ENCODE measurements at regions not wholly inside any gene's neighbourhood (a gene's known extent, or its start where the extent isn't known, plus 50 kb on each side); places are given as distances from the start of the nearest gene placed in this dataset.

DNA sequence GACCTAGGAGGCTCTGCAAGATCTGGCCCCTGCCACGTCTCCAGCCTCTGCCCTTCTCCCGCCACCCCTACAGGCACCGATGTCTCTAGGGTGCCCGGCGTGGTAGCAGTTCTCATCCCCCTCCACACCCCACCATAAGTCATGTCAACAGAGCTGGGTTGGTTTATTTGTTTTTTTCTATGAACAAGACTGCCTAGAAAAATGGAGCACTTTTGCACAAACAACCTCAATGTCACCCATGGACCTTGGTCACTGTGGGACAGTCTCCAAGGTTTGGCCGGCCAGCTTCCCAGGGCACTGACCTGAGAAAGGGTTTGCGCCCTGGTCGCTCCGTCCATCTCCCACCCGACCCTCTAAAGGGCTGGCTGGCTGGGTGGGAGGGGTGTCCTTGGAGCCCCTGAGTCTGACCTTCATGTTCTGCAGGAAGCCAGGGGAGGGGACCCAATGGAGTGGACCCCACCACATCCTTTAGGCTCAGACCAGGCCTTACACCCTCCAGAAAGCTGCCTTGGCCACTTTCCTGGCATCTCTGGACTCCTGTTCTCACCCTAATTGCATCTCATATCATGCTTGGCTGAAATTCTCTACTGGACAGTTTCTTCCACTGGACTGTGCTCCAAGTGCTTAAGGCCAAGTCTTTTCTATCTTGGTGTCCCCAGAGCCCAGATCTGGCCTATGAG, 104.8 kb upstream of the PTPN1 start:
- no peak for DNase-seq (ENCODE audit: low read depth)

DNA sequence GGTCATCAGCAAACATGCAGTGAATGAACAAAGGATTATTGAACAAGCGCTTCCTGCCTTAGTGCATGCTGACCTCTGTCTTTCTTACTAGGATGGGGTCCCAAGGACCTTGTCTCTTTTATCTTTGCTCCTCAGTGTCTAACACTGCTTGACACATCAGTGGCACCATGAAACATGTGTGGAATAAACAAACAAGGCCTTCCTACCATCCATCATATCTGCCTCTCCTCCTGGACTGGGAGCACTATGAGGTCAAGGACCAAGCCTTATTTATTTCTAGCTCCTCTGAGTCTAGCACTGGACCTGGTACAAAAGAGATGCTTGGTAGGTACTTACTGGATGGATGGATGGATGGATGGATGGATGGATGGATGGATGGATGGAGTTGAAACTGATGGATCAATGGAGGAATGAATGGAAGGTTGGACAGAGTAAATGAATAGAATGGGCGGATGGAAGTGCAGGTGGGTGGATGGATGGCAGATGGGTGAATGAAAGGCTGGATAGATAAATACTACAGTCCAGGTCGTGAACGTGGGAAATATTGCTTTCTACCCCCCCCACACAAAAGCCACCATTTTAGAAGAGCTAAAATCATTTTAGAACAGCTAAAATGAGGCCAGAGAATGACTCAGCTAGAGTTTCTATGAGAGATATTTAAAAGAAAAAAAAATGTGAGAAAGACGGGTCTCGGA, 104.1 kb upstream of the PTPN1 start:
- DNase-seq (ENCODE audit: low read depth): no peak

DNA sequence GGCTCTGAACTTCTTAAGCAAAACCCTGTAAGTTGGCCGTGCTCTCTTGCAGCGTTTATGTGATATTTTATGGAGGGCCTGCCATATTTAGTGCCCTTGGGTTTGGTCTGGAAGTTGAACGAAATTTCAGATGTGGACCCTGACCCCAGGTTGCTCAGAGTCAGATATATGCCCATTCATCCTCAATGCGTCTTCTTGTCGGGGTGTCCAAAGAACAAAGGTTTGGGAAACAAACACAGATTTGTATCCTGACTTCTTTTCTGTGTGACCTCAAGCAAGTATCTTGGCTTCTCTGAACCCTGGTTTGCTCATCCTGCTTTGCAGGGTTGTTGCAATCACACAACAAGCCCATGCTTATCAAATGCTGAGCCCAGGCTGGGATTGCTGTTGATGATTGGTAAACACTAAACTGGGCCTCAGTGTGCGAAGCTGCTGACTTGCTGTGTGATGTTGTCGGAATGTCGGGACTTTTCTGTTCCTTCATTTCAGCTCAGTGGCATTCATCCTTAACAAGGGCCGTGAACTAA, 103.5 kb upstream of the PTPN1 start:
- DNase-seq (ENCODE audit: low read depth): no peak

DNA sequence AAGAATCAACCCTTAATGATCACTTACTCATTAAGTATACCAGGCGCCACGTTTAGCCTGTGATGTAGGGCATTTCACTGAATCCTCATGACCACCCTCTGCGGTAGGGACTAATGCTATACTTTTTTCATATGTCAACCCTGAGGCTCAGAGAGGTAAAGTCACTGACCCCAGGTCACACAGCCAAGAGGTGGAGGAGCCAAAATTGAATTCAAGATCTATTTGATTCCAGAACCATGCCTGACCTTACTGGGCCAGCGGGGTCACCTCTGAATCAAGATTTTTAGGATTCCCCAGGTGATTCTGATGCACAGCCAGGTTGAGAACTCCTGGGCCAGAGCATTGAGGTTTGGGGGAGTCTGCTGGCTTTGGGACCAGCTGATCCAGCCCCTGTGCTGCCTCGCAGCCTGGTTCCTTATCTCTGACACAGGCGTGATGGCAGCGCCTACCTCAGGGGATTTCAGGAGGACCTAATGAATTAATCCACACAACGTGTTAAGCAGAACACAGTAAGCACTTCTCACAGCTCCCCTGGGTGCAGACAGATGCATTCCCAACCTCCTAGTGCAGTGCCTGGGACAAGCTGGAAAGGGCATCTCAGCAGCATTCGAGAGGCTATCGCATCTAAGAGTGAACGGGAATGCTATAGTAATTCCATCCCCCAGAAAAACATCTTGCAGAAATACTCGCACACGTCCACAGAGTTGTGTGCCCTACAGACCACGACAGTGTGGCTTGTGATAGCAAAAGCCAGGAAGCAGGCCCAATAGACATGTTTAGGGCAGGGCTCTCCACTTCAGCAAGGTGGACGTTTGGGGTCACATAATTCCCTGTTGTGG, 101.4 kb upstream of the PTPN1 start:
- no peak for DNase-seq (ENCODE audit: low read depth)

DNA sequence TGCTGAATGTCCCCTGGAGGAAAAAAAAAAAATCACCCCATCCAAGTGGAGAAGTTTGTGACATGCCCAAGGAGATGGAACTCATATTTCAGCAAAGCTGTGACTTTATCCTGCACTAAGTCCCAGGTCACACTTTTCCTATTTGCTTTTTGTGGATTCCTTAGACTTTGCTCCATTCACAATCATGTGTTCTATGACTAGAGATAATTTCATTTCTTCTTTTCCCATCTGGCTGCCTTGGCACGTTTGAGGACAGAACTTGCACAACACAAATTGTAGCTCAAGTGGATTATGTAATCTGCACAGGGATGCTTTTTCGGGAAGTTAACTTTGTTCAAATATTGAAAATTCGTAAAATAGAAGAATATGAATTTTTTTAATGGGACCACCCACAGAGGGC, 100.7 kb upstream of the PTPN1 start:
- no peak for DNase-seq (ENCODE audit: low read depth)

DNA sequence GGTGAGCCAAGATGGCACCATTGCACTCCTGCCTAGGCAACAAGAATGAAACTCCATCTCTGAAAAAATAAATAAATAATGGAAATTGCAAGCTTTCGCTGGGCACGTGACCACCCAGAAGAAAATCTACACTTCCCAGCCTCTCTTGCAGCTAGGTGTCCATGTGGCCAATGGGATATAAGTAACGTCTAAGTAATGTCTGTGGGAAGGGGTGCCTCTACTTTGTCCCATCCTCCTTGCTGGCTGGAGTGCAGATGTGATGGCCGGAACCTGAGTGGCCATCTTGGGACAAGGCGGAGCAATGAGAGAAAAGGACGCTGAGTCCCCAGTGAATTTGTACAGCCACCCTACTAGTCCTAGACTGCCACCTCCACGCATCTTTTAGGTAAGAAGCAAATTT, 99.8 kb upstream of the PTPN1 start:
- DNase-seq (ENCODE audit: low read depth): no peak

DNA sequence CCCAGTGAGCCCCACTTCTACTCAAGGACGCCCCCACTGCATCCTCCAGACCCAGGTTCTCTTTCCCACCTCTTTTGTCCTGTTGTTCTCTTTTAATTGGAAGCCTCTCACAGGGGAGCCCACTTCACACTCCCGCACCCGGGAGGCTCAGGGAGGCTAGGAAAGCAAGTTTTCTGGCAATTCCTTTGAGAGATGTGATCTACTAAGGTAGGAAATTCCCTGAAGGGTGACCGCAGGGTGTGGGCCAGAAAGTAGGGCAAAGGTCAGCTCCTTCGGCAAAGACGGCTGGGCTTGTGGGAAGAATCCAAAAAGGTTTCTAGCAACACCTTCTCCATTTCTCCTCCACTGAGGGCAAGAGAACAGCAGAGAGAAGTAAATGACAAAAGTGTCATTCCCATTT, 98.1 kb upstream of the PTPN1 start:
- DNase-seq (ENCODE audit: low read depth): no peak

DNA sequence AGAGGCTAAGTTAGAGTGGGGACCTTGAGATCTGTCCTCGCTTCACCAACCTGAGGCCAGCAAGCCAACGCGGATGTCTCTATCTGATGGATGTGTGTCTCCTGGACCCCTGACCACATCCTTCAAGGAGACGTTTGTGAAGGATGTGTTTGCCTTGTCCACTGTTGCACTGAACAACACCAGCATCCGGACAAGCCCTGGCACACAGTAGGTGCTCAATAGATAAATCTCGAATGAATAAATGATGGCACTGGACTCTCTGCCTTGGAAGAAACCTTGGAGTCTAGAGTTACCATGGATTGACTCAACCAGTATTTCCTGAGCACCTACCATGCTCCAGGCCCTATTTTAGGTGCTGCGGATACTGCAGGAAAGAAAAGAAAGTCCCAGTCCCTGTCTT, 97.7 kb upstream of the PTPN1 start:
- DNase-seq (ENCODE audit: low read depth): no peak

DNA sequence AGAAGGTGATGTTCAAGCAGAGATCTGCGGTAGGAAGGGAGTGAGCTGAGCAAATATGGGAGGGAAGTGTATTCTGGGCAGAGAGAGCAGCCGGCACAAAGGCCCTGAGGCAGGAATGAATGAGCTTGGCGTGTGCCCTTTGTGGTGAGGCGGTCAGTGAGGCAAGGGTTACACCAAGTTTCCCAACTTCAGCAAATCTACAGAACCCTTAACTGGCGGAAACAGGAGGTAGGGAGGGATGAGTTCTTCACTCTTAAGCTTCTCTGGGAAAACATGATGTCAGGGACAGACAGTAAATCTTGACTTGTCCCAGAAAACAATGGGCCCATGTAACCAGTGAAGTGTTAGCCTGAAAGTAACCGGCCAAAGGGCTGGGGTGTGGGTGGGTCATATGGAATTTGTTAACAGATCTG, 97.1 kb upstream of the PTPN1 start:
- DNase-seq (ENCODE audit: low read depth): peak; percentile 37

DNA sequence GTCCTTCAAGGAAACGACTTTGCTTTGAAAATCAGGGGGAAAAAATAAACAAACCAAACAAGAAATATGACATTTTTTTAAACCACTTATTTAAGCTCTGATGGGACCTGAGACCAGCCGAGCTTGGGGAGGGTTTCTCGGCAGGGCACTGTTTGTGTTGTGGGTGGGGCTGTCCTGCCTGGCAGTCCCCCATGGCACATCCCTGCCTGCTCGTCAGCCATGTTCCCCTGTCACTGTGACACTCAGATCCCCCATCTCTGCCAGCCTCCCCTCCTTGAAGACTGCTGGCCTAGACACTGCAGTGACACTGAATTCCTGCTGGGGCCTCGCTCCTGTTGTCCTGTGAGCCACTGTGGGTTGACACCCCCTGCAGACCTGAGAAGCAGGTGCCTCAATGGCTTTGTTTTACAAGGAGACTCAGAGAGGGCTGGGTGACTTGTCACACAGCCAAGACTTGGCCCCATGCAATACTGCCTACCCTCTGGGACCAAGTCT, 95.1 kb upstream of the PTPN1 start:
- peak; percentile 30 for DNase-seq (ENCODE audit: low read depth)

DNA sequence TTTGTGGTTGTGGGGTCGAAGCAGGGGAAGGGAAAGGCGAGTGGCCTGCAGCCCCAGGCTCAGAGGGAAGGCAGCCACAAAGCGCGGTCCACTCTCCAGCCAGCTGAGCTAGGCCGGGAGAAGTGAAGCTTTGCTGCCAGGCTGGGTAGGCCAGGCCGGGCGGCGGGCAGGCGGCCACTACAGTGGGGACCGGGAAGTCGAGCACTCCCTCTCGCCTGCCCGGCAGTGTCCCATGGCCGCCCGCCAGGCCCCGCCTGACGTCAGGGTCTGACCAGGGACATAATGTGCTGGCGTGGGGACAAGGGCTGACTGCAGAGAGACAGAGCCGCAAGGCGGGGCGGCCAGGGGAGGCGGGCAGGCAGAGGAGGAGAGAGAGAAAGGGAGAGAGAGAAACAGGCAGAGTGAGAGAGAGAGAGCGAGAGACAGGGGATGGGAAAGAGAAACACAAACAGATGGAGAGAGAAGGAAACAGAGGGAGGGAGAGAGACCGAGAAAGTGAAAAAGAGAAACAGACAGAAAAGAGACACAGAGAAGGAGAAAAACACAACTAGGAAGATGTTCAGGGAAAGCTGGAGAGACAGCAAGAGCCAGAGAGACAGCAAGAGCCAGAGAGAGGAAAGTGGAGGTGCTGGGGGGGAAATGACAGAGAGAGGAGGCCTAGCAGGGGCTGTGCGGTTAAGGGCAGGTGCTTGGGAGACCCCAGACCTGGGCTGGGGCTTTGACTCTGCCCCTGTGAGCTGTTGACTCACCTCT, 94.5 kb upstream of the PTPN1 start:
- DNase-seq (ENCODE audit: low read depth): peak; percentile 70

DNA sequence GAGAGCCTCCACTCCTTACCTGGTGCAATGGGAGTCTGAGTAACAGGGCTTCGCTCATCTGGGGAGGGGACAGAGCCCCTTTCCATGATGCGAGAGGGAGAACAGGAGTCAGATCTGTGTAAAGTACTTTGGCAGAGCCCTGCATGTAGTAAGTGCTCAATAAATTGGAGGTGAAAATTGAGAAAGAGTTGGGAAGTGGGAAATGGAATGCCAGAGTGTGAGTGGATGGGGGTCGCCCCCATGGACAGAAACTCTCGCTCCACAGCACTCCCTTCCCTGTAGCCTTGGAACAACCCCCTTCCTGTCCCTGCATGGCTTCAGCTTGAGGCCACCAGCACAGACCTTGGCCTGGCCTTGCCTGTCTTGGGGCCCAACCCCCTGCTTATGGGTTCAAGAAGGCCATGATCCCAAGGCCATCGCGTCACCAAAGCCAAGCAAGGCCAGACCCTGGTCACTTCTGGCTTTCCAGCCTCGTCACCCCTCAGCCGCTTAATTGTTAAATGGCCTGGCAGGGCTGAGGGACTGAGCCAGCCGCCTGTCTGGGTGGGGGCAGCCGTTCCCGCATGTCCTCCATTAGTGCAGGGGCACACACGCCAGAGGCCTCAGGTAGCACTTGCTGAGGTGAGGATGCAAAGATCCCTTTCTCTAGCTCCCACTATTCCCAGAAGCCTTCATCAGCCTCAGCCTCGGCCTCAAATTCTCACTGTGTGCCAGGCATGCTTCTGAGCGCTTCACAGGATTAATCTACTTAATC, 93.7 kb upstream of the PTPN1 start:
- no peak for DNase-seq (ENCODE audit: low read depth)

DNA sequence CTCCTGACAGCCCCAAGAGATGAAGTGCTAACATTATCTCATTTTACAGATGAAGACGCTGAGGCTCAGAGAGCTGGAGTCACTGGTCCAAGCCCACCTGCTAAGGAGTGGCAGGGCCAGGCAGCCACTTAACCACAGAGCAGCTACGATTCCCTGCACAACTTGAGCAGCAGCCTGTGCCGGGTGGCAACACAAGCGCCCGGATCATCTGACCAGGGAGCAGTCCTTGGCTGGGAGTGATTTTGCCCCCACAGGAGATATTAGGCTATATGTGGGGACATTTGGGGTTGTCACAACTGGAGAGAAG, 93.2 kb upstream of the PTPN1 start:
- no peak for DNase-seq (ENCODE audit: low read depth)

DNA sequence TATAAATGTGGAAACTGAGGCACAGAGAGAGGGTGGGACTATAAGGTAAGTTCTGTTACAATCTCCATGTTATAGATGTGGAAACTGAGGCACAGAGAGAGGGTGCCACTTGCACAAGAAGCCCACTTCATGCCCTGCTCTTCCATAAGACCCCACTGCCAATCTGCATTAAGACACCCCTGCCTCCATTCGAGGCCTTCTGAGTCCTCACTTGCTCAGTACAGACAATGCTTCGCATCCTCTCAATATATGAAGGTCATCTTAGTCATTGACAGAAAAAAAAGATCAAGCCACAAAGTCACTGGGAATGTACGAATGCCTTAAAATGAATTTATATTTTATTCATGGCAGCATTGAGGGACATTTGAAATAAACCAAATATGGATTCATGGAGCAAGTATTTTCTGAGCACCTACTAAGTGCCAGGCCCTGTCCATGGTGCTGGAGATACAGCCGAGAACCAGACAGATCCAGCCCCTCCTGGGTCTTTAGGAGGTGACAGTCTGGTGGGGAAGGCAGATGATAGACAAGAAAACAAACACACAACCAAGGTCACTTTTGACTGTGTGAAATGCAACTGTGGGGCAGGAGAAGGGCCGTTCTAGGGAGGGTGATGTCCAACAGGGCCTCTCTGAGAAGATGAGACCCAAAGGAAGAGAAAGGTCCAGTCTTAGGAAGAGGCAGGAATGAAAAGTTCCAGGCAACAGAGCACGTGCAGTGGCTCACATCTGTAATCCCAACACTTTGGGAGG, 92.5 kb upstream of the PTPN1 start:
- DNase-seq (ENCODE audit: low read depth): no peak

DNA sequence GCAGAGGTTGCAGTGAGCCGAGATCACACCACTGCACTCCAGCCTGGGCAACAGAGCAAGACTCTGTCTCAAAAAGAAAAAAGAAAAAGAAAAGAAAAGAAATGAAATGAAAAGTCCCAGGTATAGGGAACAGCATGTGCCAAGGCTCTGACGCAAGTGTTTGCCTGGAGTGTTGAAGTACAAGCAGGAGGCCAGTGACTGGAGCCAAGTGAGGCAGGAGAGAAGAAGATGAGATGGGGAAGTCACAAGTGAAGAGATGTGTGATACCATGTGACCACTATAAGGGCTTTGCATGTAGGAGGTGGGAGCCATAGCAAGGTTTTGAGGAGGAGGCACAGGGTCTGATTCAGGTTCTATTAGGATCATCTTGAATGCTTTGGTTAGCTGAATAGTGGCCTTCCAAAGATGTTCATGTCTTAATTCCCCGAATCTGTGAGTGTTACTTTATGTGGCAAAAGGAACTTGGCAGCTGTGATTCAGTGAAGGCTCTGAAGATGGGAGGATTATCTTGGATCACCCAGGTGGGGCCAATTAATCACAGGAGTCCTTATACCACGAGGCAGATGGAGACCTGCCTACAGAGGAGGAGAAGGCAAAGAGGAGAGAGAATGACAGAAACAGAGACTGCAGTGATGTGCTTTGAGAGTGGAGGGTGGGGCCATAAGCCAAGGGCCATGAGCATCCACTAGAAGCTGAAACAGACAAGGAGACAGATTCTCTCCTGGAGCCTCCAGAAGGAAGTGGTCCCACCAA, 91.1 kb upstream of the PTPN1 start:
- no peak for DNase-seq (ENCODE audit: low read depth)

DNA sequence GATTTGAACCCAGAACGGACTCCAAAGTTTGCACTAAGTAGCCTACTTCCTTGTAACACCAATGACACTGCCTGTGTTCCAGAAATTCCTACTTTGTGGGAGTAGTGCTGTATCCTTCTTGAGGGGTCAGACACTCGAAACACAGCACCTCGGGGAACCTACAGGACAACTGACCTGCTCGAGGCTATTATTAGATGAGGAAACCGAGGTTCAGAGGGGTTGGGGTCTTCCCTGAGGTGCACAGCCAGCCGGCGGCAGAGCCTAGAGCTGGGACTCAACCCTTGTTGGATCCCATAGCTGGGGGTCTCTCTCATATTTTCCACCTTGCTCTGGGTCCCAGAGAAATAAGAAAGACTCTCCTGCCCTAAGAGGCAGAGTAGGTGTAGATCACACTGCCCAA, 89.8 kb upstream of the PTPN1 start:
- no peak for DNase-seq (ENCODE audit: low read depth)

DNA sequence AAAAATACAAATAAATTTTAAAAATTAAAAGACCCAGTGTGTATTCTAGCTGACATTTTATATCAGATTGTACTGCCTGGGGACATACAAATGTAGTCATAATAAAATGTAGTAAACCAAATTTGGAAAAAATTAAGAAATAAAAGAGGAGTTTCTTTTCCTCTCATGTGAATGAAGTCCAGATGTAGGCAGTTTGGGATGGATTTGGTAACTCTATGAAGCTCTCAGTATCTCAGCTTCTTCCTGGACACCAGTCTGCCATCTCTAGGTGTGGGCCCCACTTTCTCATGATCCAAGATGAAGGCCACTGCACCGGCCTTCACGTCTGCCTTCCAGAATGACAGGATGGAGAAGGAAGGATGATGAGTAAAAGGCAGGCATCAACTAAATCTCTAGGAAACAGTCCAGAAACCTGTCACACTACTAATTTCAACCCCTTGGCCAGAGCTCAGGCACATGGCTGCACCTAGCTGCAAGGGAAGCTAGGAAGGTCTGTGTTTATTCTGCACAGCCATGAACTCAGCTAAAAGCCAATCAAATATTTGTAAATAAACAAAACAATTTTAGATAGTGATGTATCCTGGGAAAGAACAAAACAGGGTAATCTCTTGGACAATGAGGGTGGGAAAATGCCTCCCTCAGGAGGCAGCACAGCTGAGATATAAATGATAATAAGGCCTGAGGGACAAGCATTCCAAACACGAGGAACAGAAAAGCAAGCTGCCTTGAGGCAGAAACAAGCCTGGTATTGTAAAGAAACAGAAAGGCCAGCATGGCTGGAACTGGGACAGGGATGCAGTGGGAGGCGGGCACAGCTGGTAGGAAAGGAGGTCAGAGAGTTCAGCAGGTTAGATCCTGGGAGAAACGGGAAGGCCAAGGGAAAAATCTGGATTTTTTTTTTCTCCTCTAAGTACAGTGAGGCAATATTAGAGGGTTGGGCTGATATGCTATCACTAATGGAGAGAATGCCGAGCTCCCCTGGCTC, 88.5 kb upstream of the PTPN1 start:
- no peak for DNase-seq (ENCODE audit: low read depth)

DNA sequence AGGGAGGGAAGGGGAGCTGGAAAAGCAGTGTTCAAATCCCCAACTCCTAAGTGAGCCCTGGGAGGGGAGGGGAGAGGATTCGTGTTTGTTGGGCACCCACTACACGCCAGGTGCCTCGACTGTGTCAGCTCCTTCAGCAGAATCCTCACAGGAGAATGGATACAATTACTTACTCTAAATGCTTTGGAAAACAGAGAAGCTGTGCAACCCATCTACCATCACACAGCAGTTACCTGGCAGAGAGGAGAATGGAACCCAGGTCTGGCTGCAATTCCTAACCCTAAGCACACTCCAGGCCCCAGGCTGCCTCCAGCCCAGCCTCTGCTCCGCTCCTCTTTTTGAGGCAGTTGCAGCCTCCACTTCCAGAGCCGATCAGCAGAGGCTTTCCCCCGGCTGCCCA, 86.4 kb upstream of the PTPN1 start:
- no peak for DNase-seq (ENCODE audit: low read depth)

DNA sequence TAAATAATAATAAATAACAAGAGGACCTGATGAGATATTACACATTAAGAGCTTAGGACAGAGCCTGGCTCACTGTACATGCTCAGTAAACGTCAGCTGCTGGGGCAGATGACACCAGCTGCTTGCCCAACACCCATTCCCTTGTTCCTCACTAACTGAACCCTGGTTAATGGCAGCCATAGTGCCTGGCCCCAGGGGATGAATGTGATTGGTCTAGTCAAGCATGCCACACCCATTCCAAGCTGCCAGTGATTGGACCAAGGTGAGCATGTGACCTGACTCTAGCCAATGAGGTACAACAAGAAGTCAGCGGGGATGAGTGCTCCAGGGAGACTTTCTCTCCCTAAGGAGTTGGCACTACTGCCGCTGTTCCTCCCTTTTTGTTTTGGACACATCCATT, 85.1 kb upstream of the PTPN1 start:
- DNase-seq (ENCODE audit: low read depth): no peak
